IgD-negative memory B cell (primary cell): ENCODE measurements at regions not wholly inside any gene's neighbourhood (a gene's known extent, or its start where the extent isn't known, plus 50 kb on each side); places are given as distances from the start of the nearest gene placed in this dataset.

Experiments used
- H3K27ac Mint-ChIP-seq, 3 donors: one replicate each; pipeline ENCODE4 v1.8.0; 2020 to 2022; ENCODE audit warnings: mild to moderate bottlenecking in 3 of 3, mixed read lengths in 3 of 3, moderate library complexity in 1 of 3
- H3K27me3 Mint-ChIP-seq: one replicate; pipeline ENCODE4 v1.8.0; 2021; ENCODE audit warnings: mixed read lengths
- H3K36me3 Mint-ChIP-seq: one replicate; pipeline ENCODE4 v1.8.0; 2020; ENCODE audit warnings: mild to moderate bottlenecking, mixed read lengths
- H3K4me1 Mint-ChIP-seq, 3 donors: one replicate each; pipeline ENCODE4 v1.8.0; 2020 to 2022; ENCODE audit warnings: mixed read lengths in 3 of 3, mild to moderate bottlenecking in 1 of 3
- H3K4me3 Mint-ChIP-seq, 4 donors: one replicate each; pipeline ENCODE4 v1.8.0; 2020 to 2022; ENCODE audit warnings: mild to moderate bottlenecking in 4 of 4, mixed read lengths in 4 of 4, moderate library complexity in 3 of 4
- H3K9me3 Mint-ChIP-seq, 3 donors: one replicate each; pipeline ENCODE4 v1.8.0; 2020 to 2021; ENCODE audit warnings: mixed read lengths in 3 of 3, mild to moderate bottlenecking in 1 of 3

DNA sequence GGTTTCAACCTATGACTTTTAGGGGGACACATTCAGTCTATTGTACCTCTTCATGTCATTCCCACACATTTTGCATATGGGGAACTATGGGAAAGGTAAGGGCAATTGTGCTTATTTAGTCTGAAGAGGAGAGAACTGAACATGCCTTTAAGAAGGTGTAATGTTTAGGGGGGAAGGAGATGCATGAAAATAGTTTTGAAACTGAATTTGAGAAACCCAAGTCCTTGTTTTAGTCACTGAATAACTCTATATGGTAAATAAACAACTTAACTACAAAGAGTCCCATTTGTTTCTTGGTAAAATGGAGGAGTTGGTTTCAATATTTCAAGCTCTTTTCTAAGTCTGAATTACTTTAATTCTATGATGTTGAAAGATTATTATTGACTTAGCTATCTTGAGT, 166.1 kb downstream of the DNAJB9 start:
- no peak overlapping the region for H3K27ac Mint-ChIP-seq
- peaks cover 0 to 3% (median 0%) of the 10 kb centered on the region in 3 donors for H3K9me3 Mint-ChIP-seq
- no peak overlapping the region for H3K4me3 Mint-ChIP-seq
- no peaks in the 10 kb centered on the region for H3K4me1 Mint-ChIP-seq
- H3K27me3 Mint-ChIP-seq: no peaks in the 10 kb centered on the region
- H3K36me3 Mint-ChIP-seq: no peaks in the 10 kb centered on the region

DNA sequence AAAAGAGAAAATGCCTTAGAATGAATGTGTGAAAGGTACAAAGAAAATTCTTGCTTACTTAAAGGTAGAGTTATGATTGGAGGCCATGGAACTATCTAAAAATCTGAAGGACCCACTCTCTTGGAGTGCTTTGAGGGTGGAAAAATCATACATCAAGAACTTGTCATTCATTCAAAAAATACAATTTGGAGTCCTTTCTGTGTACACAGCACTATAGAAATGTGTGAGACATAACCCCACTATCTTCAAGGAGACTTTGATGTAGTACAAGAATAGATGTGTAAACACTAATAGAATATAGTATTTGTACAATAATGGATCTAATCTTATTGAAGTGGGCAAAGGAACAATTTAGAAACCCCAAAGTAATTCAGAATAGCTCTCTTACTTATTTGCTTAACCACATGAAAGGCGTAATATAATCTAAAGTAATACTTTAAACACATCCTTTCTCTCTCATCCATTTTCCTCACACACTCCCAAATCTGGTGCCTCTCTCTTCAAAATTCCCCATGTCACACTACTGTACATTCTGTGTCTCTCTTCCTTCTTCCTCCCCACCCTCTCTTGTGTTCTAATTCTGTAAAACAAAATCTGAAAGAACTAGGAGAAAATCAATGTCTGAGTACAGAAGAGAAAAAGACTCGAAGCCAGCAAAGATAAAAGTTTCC, 166.7 kb downstream of the DNAJB9 start:
- Mint-ChIP-seq H3K27ac (no peak overlapping the region), H3K9me3 (peaks cover 0 to 3% (median 0%) of the 10 kb centered on the region in 3 donors), H3K4me3 (no peak overlapping the region), H3K27me3 (no peaks in the 10 kb centered on the region), H3K4me1 (no peaks in the 10 kb centered on the region), H3K36me3 (no peaks in the 10 kb centered on the region)

DNA sequence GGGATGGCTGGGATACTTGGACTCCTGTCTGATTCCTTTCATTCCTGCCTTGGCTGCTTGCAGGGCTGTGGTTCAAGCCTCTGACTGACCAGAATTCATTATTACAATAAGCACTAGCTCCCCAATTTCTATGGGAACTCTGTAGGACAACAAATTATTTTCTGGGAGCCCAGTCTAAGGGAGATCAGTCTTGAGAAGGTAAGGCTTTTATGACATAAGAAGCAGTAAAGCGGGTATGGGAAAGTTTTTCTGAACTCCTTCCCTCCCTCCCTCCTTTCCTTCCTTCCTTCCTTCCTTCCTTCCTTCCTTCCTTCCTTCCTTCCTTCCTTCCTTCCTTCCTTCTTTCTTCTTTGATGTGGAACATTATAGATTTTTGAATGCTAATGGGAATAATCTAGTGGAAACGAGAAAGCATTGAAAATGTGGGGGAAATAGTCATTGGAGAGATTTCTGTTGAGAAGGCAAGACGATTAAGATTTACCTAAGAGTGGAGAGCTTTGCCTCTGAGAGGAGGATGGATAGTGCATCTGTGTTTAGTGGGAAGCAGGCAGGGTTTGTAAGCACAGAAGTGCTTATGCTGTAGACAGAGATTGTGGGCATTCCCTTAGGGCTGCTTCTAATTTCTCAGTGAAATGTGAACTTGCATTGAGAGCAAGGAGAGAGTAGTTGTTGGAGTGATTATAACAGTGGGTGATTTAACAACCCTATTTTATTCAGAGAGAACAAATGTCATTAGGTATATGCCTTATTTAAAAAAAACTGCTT, 201.5 kb downstream of the DNAJB9 start:
- H3K4me1 Mint-ChIP-seq: peaks cover 0 to 1% (median 0%) of the 10 kb centered on the region in 3 donors
- no peak overlapping the region for H3K27ac Mint-ChIP-seq
- H3K4me3 Mint-ChIP-seq: no peak overlapping the region
- H3K27me3 Mint-ChIP-seq: no peaks in the 10 kb centered on the region
- no peaks in the 10 kb centered on the region for H3K9me3 Mint-ChIP-seq
- no peaks in the 10 kb centered on the region for H3K36me3 Mint-ChIP-seq

DNA sequence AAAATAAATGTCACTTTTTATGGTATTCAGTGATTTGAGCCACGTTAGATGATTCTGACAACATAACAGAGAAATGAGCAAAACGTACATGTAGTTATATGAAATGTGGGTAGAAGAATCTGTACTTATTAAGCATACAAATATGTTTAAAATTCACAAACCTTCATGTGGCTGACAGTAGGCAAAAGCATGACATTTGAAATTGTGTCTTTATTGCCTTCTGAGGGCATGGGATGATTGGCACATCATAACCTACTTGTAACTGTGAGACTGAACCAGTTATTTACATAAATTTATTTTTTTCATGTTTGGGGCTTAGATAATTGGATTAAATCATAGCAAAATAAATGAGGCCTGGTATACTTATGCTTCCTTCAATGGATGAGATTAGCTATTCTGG, 202.2 kb downstream of the DNAJB9 start:
- H3K27me3 Mint-ChIP-seq: no peaks in the 10 kb centered on the region

DNA sequence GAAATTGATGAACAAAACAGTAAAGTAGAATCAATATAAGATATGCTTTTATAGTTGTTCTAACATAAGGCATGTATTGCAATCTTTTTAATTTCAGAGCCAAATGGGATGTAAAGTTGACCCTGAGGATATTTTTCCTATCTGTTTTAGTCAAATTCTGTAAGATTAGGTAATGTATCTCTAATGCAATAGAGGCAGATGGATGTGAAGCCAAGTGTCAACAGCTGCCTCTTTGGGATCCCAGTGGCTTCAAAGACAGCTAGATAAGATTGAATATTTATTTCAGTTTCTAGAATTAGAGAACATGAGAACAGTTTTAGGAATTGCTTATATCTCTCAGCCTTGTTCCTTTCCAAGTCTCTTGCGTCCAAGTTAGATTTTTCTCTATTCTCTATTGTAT, 208.3 kb downstream of the DNAJB9 start:
- no peak overlapping the region for H3K4me3 Mint-ChIP-seq

More for the DNA sequence above, 202.2 kb downstream of the DNAJB9 start:
- Mint-ChIP-seq H3K4me3 (no peak overlapping the region), H3K27ac (no peak overlapping the region), H3K4me1 (peaks cover 0 to 1% (median 0%) of the 10 kb centered on the region in 3 donors), H3K9me3 (no peaks in the 10 kb centered on the region), H3K36me3 (no peaks in the 10 kb centered on the region)

DNA sequence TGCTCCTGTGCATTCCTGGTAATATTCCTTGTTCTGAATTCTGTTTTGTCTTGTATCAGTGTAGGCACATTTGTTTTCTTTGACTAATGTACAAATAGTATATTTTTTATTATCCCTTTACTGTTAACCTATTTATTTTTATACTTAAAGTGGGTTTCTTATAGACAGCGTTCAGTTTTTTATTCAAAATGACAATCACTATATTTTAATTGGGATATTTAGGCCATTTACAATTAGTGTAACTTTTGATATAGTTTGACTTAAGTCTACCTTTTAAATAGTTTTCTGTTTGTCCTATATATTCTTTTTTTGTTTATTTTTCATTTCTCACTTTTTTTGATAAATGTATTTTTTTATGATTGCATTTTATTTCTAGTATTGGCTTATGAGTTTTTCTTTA, 219.8 kb downstream of the DNAJB9 start:
- Mint-ChIP-seq H3K4me3 (no peak overlapping the region), H3K36me3 (no peaks in the 10 kb centered on the region), H3K4me1 (no peaks in the 10 kb centered on the region), H3K27me3 (no peaks in the 10 kb centered on the region), H3K27ac (no peak overlapping the region), H3K9me3 (peaks cover 3 to 15% (median 4%) of the 10 kb centered on the region in 3 donors)

More for the DNA sequence above, 208.3 kb downstream of the DNAJB9 start:
- H3K27me3 Mint-ChIP-seq: no peaks in the 10 kb centered on the region
- no peaks in the 10 kb centered on the region for H3K9me3 Mint-ChIP-seq
- no peak overlapping the region for H3K27ac Mint-ChIP-seq
- peaks cover 0 to 1% (median 0%) of the 10 kb centered on the region in 3 donors for H3K4me1 Mint-ChIP-seq
- H3K36me3 Mint-ChIP-seq: no peaks in the 10 kb centered on the region

DNA sequence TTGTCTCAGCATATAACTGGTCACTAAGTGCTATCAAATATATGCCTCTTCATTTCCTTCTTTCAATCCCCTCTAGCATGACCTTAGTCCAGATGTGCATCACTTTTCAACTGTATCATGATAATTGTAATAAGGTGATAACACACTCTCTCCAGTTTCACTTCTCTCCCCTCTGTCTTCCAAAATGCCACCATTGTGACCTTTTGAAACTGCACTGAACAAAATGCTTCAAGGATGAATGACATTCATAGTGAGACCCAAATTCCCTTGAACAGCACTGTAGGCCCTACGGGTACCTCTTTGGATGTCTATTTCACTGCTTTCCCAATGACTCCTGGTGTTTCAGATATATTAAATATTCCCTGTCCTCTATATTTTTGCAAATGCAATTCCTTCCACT, 224.8 kb downstream of the DNAJB9 start:
- no peak overlapping the region for H3K4me3 Mint-ChIP-seq
- no peaks in the 10 kb centered on the region for H3K27me3 Mint-ChIP-seq
- H3K27ac Mint-ChIP-seq: no peak overlapping the region
- no peaks in the 10 kb centered on the region for H3K36me3 Mint-ChIP-seq
- peaks cover 2 to 9% (median 5%) of the 10 kb centered on the region in 3 donors for H3K9me3 Mint-ChIP-seq
- H3K4me1 Mint-ChIP-seq: no peaks in the 10 kb centered on the region

DNA sequence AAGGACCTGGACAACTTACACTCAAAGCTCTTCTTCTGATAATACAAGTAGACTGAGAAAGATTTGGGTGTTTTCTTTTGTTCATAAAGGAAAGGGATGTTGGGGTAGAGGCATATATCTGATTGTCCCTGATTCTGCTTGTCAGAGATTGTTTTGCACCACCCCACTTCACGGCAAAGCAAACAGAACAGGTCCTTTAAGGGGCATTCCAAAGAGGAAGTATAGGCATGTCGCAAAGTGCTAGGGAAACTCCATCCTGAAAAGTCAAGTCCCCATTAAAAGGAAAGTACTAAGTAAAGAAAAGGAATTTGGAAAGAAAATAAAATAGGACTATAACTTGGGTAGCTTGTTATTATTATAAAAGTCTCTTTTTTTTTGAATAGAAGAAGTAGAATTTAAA, 233.0 kb downstream of the DNAJB9 start:
- Mint-ChIP-seq H3K4me3 (no peak overlapping the region), H3K27ac (no peak overlapping the region), H3K36me3 (no peaks in the 10 kb centered on the region), H3K4me1 (no peaks in the 10 kb centered on the region), H3K9me3 (peaks cover 0 to 6% (median 2%) of the 10 kb centered on the region in 3 donors), H3K27me3 (peaks cover 6% of the 10 kb centered on the region)

DNA sequence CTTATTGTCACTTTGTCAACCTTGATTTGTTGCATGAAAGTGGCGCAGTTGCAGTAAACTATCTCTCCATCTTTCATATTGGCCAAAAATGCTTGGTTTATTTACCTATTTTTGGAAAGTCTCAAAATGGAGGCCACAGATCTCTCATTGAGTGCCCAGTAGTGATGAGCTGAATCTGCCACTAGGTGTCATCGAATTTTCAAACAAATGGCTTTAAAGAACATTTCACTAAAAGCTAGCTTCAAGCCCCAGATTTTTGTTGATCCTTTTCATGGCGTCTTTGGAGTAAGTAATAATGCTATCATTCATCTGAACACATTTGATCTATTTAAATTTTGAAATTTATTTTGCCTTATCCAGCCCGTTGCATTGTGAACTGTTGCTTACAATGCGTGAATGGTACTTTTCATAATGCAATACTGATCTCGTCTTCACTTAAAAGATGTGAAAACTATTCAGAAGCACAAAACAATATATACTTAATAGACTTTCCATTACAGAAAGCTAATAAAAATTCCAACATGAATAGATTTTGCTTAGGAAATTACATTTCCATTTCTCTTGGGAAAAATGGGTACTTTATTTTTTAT, 236.2 kb downstream of the DNAJB9 start:
- no peak overlapping the region for H3K27ac Mint-ChIP-seq
- H3K4me1 Mint-ChIP-seq: no peaks in the 10 kb centered on the region
- H3K36me3 Mint-ChIP-seq: no peaks in the 10 kb centered on the region
- peaks cover 6% of the 10 kb centered on the region for H3K27me3 Mint-ChIP-seq
- H3K4me3 Mint-ChIP-seq: no peak overlapping the region
- peaks cover 0 to 2% (median 0%) of the 10 kb centered on the region in 3 donors for H3K9me3 Mint-ChIP-seq

DNA sequence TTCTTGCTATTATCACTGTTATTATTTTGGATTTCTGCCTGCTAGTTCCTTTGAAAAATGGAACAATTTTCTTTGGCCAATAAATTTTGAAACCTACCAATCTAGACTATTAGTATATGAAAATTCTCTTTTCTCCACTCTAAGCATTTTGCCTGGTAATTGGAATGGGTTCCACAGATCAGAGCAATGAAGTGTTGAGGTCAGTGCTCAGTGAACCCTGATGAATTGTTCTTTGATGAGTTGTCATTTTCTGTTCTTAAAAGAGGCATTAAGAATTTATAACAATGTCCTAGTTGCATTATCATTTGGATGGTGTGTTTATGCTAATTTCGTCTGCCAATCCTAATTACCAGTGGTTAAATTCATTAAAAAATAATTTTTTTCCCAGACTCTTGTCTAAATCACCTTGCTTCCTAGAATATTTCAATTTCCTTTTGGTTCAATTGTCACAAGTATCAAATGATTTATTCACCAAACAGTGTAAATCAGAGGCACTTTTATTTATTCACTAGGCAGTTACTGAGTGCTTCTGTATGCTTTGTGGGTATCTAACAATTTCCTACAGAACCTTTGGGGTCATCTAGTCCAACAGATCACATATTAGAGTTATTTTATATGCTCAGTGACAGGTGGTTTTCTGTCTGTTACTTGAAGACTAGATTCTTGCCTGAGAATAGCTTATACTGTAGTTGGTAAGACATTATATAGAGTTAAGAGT, 239.0 kb downstream of the DNAJB9 start:
- Mint-ChIP-seq H3K27ac (no peak overlapping the region), H3K27me3 (no peaks in the 10 kb centered on the region), H3K9me3 (peaks cover 0 to 2% (median 0%) of the 10 kb centered on the region in 3 donors), H3K36me3 (no peaks in the 10 kb centered on the region), H3K4me1 (no peaks in the 10 kb centered on the region), H3K4me3 (no peak overlapping the region)

DNA sequence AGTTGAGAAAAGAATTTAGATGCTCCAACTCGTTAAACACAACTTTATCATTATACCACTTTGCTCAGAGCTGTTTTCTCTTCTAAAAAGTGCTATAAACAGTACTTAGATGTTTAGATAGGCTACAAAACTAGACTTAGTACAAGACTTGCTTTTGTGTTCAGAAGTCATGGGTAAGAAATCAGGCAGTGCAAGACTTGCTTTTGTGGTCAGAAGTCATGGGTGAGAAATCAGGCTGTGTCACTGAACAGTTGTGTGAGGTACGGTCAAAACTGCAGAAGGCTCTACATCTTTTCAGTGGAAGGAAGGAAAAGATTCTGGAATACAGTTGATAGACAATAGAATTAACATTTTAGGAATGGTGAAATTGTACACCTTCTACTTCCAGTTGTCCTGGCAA, 239.7 kb downstream of the DNAJB9 start:
- no peak overlapping the region for H3K4me3 Mint-ChIP-seq
- H3K4me1 Mint-ChIP-seq: no peaks in the 10 kb centered on the region
- peaks cover 0 to 2% (median 0%) of the 10 kb centered on the region in 3 donors for H3K9me3 Mint-ChIP-seq
- H3K36me3 Mint-ChIP-seq: no peaks in the 10 kb centered on the region
- H3K27me3 Mint-ChIP-seq: no peaks in the 10 kb centered on the region
- H3K27ac Mint-ChIP-seq: no peak overlapping the region

DNA sequence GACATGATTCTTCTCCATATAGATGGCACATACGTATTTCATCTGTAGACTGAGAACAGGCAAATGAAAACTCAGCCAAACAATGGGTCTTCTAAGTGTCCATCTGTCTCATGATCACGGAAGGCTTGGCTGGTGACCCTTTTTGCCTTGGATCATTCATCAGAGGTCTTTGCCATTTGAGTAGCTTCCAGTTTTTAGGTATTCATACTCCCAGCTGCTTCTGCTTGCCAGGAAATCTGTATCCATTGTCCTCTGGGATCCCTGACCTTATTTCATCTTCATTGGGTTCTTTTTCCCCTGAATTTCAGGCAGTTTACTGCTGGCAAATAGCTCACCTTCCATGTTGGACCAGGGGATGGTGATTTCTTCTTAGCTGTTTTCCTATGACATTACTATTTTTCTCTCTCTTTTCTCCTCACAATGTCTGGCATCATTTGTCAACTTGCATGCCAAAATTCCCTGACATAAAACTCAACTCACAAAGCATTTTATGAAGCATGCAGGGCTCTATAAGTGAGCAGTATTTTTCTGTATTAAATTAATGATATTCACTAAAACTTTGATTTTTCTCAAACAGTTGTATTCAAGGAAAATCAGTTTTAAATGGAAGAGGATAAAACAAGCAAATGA, 241.2 kb downstream of the DNAJB9 start:
- Mint-ChIP-seq H3K4me1 (no peaks in the 10 kb centered on the region), H3K27ac (no peak overlapping the region), H3K9me3 (no peaks in the 10 kb centered on the region), H3K27me3 (no peaks in the 10 kb centered on the region), H3K4me3 (no peak overlapping the region), H3K36me3 (no peaks in the 10 kb centered on the region)

DNA sequence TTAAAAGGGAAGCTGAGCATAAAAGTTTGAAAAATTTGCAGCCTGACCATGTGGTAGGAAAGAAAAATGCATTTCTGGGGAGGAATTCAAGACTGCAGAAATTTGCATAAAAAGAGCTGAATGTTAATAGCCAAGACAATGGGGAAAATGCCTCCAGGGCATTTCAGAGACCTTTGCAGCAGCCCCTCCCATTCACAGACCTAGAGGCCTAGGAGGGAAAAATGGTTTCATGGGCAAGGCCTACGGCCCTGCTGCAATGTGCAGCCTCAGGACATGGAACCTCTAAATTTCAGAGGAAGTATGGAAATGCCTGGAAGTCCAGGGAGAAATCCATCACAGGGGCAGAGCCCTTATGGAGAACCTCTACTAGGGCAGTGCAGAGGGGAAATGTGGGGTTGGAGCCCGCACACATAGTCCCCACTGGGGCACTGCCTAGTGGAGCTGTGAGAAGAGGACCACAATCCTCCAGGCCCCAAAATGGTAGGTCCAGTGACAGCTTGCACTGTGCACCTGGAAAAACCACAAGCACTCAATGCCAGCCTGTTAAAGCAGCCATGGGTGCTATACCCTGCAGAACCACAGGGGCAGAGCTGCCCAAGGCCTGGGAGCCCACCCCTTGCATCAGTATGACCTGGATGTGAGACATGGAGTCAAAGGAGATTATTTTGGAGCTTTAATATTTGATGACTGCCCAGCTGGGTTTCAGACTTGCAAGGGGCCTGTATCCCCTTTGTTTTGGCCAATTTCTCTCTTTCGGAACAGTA, 243.8 kb downstream of the DNAJB9 start:
- H3K4me3 Mint-ChIP-seq: no peak overlapping the region
- H3K27ac Mint-ChIP-seq: no peak overlapping the region
- H3K9me3 Mint-ChIP-seq: no peaks in the 10 kb centered on the region
- no peaks in the 10 kb centered on the region for H3K36me3 Mint-ChIP-seq
- H3K27me3 Mint-ChIP-seq: no peaks in the 10 kb centered on the region
- H3K4me1 Mint-ChIP-seq: no peaks in the 10 kb centered on the region

DNA sequence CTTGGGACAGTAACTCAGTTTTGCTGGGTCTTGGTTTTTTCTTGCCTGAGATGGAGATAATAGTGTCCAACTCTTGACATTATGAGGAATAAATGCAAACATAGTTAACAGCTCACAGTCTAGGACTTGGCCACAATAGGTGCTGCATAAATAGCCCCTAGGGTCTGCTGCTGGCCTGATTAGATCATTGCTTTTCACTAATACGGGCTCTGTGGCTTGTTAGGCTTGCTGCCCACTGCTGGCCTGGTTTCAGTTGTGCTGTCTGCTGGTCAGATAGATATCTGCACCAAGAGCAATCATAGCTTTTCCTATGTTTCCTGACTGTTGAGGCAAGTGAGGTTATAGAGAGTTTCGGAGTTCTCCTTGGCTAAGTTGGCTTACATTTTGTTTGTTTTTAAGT, 246.1 kb downstream of the DNAJB9 start:
- no peaks in the 10 kb centered on the region for H3K4me1 Mint-ChIP-seq

More for the DNA sequence above, 246.1 kb downstream of the DNAJB9 start:
- H3K27me3 Mint-ChIP-seq: no peaks in the 10 kb centered on the region
- no peak overlapping the region for H3K4me3 Mint-ChIP-seq
- H3K9me3 Mint-ChIP-seq: no peaks in the 10 kb centered on the region
- H3K36me3 Mint-ChIP-seq: no peaks in the 10 kb centered on the region
- H3K27ac Mint-ChIP-seq: no peak overlapping the region
